OCI-LY7 (cell line): ENCODE measurements at regions not wholly inside any gene's neighbourhood (a gene's known extent, or its start where the extent isn't known, plus 50 kb on each side); places are given as distances from the start of the nearest gene placed in this dataset.

Source experiments
- BruUV-seq: library from RNA; stranded (reverse); fragments of 400-500 nt; replicated peaks from 2 replicates; lab custom pipeline; 2021; lab: Mats Ljungman, UMichigan
- CTCF ChIA-PET: fragments of 300-600 bp; sonication (Branson Sonifier 250); formaldehyde crosslinking; loops from one replicate; lab custom pipeline; 2022; ENCODE audit warnings: antibody characterized with exemption; ENCODE audit not compliant: unreplicated experiment; lab: Charles Lee
- POLR2A ChIA-PET: fragments of 300-600 bp; sonication (Branson Sonifier 250); formaldehyde crosslinking; loops from one replicate; lab custom pipeline; 2022; ENCODE audit warnings: antibody characterized with exemption; lab: Charles Lee
- DNase-seq: peaks from one replicate; pipeline ENCODE4 v3.0.0-alpha.2; 2015; ENCODE audit warnings: low spot score
- H2AFZ ChIP-seq: fragments of 200-600 bp; sonication (generic), shearing (Covaris generic); 2 replicates; pipeline ENCODE4 v1.6.1; 2014; ENCODE audit warnings: mild to moderate bottlenecking, antibody characterized with exemption, low read length, moderate library complexity
- H3K27ac ChIP-seq: fragments of 200-600 bp; sonication (generic); 2 replicates; pipeline ENCODE4 v1.5.1; 2014; ENCODE audit warnings: mixed run types, low read depth, mild to moderate bottlenecking, moderate library complexity, low read length, inconsistent platforms; ENCODE audit not compliant: poor library complexity, severe bottlenecking
- H3K36me3 ChIP-seq: fragments of 200-600 bp; sonication (generic); 2 replicates; pipeline ENCODE4 v1.6.1; 2014; ENCODE audit warnings: mild to moderate bottlenecking, antibody characterized with exemption, low read length, moderate library complexity, mixed read lengths; ENCODE audit not compliant: insufficient read depth
- H3K4me1 ChIP-seq: fragments of 200-600 bp; sonication (generic); 2 replicates; pipeline ENCODE4 v1.5.1; 2014; ENCODE audit warnings: mild to moderate bottlenecking, low read length; ENCODE audit not compliant: insufficient read depth, poor library complexity, severe bottlenecking
- H3K4me2 ChIP-seq: fragments of 200-600 bp; sonication (generic); 2 replicates; pipeline ENCODE4 v1.6.1; 2014; ENCODE audit warnings: mild to moderate bottlenecking, low read length
- H3K4me3 ChIP-seq: fragments of 200-600 bp; sonication (generic); 2 replicates; pipeline ENCODE4 v1.5.1; 2014; ENCODE audit warnings: mild to moderate bottlenecking, low read depth, low read length; ENCODE audit not compliant: poor library complexity, severe bottlenecking
- H3K79me2 ChIP-seq: fragments of 200-600 bp; sonication (generic); 2 replicates; pipeline ENCODE4 v1.6.1; 2016; ENCODE audit warnings: low read depth, mild to moderate bottlenecking, low read length, moderate library complexity, mixed read lengths; ENCODE audit not compliant: insufficient read depth
- H3K9me2 ChIP-seq: fragments of 200-600 bp; sonication (generic); 2 replicates; pipeline ENCODE4 v1.6.1; 2016; ENCODE audit warnings: mild to moderate bottlenecking, low read length, mixed read lengths; ENCODE audit not compliant: insufficient read depth
- H3K9me3 ChIP-seq: fragments of 200-600 bp; sonication (generic); 2 replicates; pipeline ENCODE4 v1.6.1; 2014; ENCODE audit warnings: mild to moderate bottlenecking, mixed run types, low read length, mixed read lengths
- H4K20me1 ChIP-seq: fragments of 200-600 bp; sonication (generic); 2 replicates; pipeline ENCODE4 v1.6.1; 2014; ENCODE audit warnings: mild to moderate bottlenecking, antibody characterized with exemption, low read length, moderate library complexity, mixed read lengths; ENCODE audit not compliant: insufficient read depth
- CTCF ChIP-seq: fragments of 200-600 bp; sonication (generic); conservative IDR thresholded peaks from 2 replicates; pipeline ENCODE4 v1.5.1; 2014; ENCODE audit warnings: mild to moderate bottlenecking, antibody characterized with exemption, low read length, moderate library complexity, mixed read lengths
- EZH2phosphoT487 ChIP-seq: fragments of 200-600 bp; sonication (generic); IDR thresholded peaks from 2 replicates; pipeline ENCODE4 v1.6.1; 2018; ENCODE audit warnings: low read depth, borderline replicate concordance, mild to moderate bottlenecking, mixed run types, antibody characterized with exemption, low read length, moderate library complexity, mixed read lengths
- intact Hi-C: fragments of 100-400 bp; cut with micrococcal nuclease; formaldehyde crosslinking; loops from one replicate; pipeline ENCODE4 v1.10.0; 2022; ENCODE audit not compliant: unreplicated experiment

DNA sequence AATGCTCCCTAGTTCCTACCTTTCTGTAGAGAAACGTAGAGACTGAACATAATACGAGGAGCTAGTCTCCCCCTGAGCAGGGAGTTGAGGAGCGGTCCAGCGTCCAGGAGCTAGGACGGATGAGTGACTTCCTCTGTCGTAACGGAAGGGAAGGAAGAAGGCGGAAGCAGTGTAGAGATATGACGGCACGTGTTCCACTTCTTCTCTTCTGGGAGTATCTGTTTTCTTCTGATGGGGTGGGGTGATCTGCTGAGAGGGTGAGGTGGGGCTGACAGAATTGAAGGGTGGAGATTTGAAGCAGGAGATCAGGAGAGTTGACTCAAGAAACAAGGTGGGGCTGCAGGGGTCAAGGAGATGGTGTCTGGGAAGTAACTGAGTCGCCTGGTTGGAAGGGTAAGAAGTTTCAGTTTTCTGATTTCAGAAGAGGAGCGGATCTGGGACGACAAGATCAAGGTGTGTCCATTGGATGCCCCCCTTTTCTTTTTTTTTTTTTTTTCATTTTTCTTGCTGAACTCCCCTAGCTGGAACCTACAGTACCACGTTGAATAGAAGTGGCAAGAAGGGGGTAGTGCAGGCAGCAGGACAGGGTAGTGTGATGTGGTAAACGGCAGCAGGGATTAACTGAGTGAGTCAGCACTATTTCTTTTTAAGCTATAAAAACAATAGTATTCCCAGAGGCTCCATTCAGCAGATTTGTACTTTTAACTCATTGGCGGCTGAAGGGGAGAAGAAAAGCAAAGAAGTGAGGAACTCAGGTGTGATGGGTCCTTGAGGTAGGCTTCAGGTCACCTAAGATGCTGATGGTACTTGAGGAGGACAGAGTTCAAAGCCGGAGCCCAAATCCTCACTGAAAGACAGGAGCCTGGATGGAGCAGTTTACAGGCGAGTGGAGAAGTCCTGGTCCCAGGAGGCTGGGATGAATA, 50.8 kb upstream of the SETD7 start:
- POLR2A ChIA-PET = interaction anchor here (0.6 to 0.7 kb wide), 3 partner anchors 22 to 946 kb away, joined by 3 read pairs; no protein-coding TSS in a partner anchor
- no TSS peak for BruUV-seq

DNA sequence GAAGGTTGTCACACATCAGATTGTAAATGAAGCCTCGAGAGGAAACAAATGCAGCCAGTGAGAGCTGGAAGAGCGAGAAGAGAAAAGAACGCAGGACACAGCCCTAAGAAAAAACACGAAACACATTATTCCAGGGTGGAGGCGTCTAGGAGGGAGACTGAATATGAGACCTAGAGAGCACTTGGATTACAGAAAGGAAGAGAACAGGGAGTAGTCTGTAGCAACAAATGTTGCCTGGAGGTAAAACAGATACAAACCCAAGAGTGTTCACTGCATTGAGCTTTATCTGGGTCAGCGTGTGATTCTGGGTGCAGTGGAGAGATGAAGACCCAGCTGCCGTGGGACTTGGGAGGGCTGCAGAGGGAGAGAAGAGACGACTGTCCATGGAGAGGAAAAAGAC, 50.1 kb upstream of the SETD7 start:
- Histone ChIP-seq H3K9me3 (no peaks in the 10 kb centered on the region), H3K9me2 (no peaks in the 10 kb centered on the region), H3K4me3 (no peak overlapping the region), H3K36me3 (no peaks in the 10 kb centered on the region), H3K79me2 (no peaks in the 10 kb centered on the region), H2AFZ (no peak overlapping the region), H3K4me1 (no peaks in the 10 kb centered on the region), H3K4me2 (no peak overlapping the region), H3K27ac (no peak overlapping the region), H4K20me1 (no peaks in the 10 kb centered on the region)
- ChIA-PET CTCF (no interaction called here), POLR2A (no interaction called here)
- BruUV-seq = no TSS peak
- TF ChIP-seq CTCF = no peak
- TF ChIP-seq EZH2phosphoT487 = no peak
- no peak for DNase-seq
- intact Hi-C loops = no loop called here

More for the DNA sequence above, 50.8 kb upstream of the SETD7 start:
- Histone ChIP-seq H3K4me3 (no peak overlapping the region), H3K4me1 (no peaks in the 10 kb centered on the region), H3K27ac (no peak overlapping the region), H3K4me2 (no peak overlapping the region), H3K9me2 (no peaks in the 10 kb centered on the region), H3K79me2 (no peaks in the 10 kb centered on the region), H4K20me1 (no peaks in the 10 kb centered on the region), H2AFZ (no peak overlapping the region), H3K9me3 (no peaks in the 10 kb centered on the region), H3K36me3 (no peaks in the 10 kb centered on the region)
- intact Hi-C loops = no loop called here
- TF ChIP-seq EZH2phosphoT487 = no peak
- TF ChIP-seq CTCF = no peak
- no peak for DNase-seq
- CTCF ChIA-PET = no interaction called here
